Gastroesophageal sphincter (tissue), 4 donors: ENCODE measurements at regions not wholly inside any gene's neighbourhood (a gene's known extent, or its start where the extent isn't known, plus 50 kb on each side); places are given as distances from the start of the nearest gene placed in this dataset.

ENCODE experiments used
- ATAC-seq: fragments of 150-250 bp; one replicate; pipeline ENCODE4 v1.9.1; 2016; ENCODE audit warnings: mild to moderate bottlenecking, moderate library complexity
- H3K27ac ChIP-seq, 4 donors: fragments of 200-600 bp; sonication (generic) in 3 of 4; 1 replicate in 3 of 4; 2 replicates in 1 of 4; pipeline ENCODE4 v1.5.1; 2016 to 2019
- H3K27me3 ChIP-seq: fragments of 200-600 bp; sonication (generic); one replicate; pipeline ENCODE4 v1.5.1; 2019
- H3K36me3 ChIP-seq, 2 donors: fragments of 200-600 bp; sonication (generic); one replicate each; pipeline ENCODE4 v1.5.1; 2019; ENCODE audit warnings: control low read depth in 1 of 2
- H3K4me1 ChIP-seq, 3 donors: fragments of 200-600 bp; sonication (generic); 1 replicate in 2 of 3; 2 replicates in 1 of 3; pipeline ENCODE4 v1.5.1; 2016 to 2019; ENCODE audit warnings: control low read depth in 2 of 3
- H3K4me3 ChIP-seq, 2 donors: fragments of 200-600 bp; sonication (generic); one replicate each; pipeline ENCODE4 v1.5.1; 2019; ENCODE audit warnings: mild to moderate bottlenecking in 1 of 2, moderate library complexity in 1 of 2
- H3K9me3 ChIP-seq, 3 donors: fragments of 200-600 bp; sonication (generic); one replicate each; pipeline ENCODE4 v1.5.1; 2017 to 2019; ENCODE audit warnings: control low read depth in 2 of 3
- EP300 ChIP-seq: sonication (generic); formaldehyde crosslinking; IDR thresholded peaks from one replicate; pipeline ENCODE4 v1.6.1; 2017; ENCODE audit warnings: antibody characterized with exemption, mild to moderate bottlenecking
- POLR2A ChIP-seq, 2 donors: fragments of 450-650 bp; IDR thresholded peaks; one replicate each; pipeline ENCODE4 v1.6.1; 2017; ENCODE audit warnings: antibody characterized with exemption in 2 of 2, mild to moderate bottlenecking in 2 of 2, moderate library complexity in 1 of 2
- POLR2AphosphoS5 ChIP-seq: sonication (generic); formaldehyde crosslinking; IDR thresholded peaks from one replicate; pipeline ENCODE4 v1.6.1; 2017; ENCODE audit warnings: antibody characterized with exemption
- WGBS, 2 donors: methylation state at CpG; one replicate each; pipeline ENCODE4 v1.1.5; 2018; ENCODE audit warnings: low coverage in 1 of 2; 5-methylcytosine and 5-hydroxymethylcytosine counted together
- TF ChIP-seq, protein P1 (sequence below), 4 experiments: fragments of 200-600 bp in 2 of 4; fragments of 450-650 bp in 2 of 4; sonication (generic) in 1 of 4; IDR thresholded peaks; one replicate each; pipeline ENCODE4 v1.5.1; 2017 to 2019; ENCODE audit warnings: antibody characterized with exemption in 4 of 4, mild to moderate bottlenecking in 2 of 4, moderate library complexity in 2 of 4

DNA sequence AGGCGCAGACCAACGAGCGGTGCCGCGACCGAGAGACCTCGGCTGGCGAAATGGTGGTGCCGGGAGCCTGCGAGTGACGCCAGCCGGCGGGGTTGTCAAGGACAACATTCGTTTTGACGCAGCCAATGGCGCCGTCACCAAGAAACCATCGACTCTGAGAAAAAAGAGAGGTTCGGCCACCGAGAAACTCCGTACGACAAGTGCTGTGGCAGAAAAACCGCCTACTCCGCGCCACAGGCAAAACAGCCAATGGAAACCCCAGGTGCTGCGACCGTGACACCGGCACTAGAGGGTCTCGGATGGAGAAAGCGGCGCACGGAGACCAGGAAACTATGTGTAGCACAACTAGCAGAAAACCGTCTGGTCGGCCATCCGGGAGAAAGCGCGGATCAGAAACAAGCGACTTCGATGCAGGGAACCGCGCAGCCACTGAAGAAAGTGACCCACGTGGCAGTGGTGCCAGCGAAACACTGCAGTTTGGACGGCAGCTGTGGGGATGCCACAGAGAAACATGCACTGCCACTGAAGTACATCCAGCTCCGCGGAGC is 88.8 kb downstream of the ANXA2R start:
- peak overlapping the region; percentile 69 to 83 (median 79) for H3K27ac ChIP-seq
- H3K36me3 ChIP-seq = no peaks in the 10 kb centered on the region
- TF ChIP-seq EP300 = no peak
- no peak for TF ChIP-seq POLR2A (IDR thresholded peaks at IDR 0.05)
- TF ChIP-seq POLR2AphosphoS5 = no peak
- TF ChIP-seq, protein P1, sequence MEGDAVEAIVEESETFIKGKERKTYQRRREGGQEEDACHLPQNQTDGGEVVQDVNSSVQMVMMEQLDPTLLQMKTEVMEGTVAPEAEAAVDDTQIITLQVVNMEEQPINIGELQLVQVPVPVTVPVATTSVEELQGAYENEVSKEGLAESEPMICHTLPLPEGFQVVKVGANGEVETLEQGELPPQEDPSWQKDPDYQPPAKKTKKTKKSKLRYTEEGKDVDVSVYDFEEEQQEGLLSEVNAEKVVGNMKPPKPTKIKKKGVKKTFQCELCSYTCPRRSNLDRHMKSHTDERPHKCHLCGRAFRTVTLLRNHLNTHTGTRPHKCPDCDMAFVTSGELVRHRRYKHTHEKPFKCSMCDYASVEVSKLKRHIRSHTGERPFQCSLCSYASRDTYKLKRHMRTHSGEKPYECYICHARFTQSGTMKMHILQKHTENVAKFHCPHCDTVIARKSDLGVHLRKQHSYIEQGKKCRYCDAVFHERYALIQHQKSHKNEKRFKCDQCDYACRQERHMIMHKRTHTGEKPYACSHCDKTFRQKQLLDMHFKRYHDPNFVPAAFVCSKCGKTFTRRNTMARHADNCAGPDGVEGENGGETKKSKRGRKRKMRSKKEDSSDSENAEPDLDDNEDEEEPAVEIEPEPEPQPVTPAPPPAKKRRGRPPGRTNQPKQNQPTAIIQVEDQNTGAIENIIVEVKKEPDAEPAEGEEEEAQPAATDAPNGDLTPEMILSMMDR (IDR thresholded peaks at IDR 0.05) = no peak
- peaks cover 0 to 37% (median 0%) of the 10 kb centered on the region in 3 donors for H3K4me1 ChIP-seq
- H3K27me3 ChIP-seq = peaks cover 100% of the 10 kb centered on the region
- H3K4me3 ChIP-seq = peak overlapping the region; percentile 41 to 57
- H3K9me3 ChIP-seq = peaks cover 0 to 12% (median 0%) of the 10 kb centered on the region in 3 donors
- whole genome bisulfite sequencing, 2 donors = 0 to 5% methylated on average over 6 to 26 of the region's 46 CpGs
- ATAC-seq = peak; percentile 20

DNA sequence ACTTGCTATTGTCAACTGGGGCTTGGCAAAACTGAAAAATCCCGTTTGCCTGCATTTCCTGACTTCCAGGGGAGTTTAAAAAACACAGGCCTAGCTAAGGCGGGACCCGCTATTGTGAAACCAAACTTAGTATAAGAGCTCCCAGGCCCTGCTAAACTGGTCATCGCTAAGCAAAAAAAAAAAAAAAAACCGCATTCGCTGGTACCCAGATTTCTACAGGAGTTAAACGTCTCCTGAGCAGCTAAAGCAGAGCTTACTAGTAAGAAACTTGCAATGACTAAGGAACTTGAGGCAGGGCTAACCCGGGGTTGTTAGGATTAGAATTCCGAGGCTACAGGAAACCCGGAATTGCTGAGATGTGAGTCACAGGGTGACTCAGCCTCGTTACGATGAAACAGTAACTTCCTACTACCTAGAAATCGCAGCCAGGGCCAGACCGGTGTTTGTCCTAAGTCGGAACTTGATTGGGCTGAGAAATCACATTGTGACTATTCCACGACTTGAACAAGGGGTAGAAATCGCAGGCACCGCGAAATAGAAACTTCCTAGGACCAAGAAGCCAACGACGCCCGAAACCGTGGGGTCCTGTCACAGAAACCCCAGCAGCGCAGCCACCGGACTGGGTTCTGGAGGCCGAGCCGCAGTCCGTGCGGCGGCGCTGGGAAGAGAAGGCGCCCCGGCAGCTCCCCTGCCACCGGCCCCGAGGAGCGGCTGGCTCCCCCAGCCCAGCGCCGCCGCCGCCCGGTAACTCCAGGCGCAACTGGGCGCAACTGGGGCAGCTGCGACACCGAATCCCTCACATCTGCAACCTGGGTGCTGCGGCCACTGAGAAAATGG is 89.4 kb downstream of the ANXA2R start:
- H3K4me1 ChIP-seq = peaks cover 0 to 37% (median 0%) of the 10 kb centered on the region in 3 donors
- no peaks in the 10 kb centered on the region for H3K36me3 ChIP-seq
- WGBS, 2 donors = 0 to 6% methylated on average over 9 to 16 of the region's 46 CpGs
- peak overlapping the region; percentile 69 to 83 (median 79) for H3K27ac ChIP-seq
- peak overlapping the region; percentile 41 to 57 for H3K4me3 ChIP-seq
- peaks cover 100% of the 10 kb centered on the region for H3K27me3 ChIP-seq
- TF ChIP-seq POLR2A (IDR thresholded peaks at IDR 0.05) = peak; percentile 16 to 37
- TF ChIP-seq EP300 = no peak
- TF ChIP-seq, protein P1 (IDR thresholded peaks at IDR 0.05) = no peak
- TF ChIP-seq POLR2AphosphoS5 = peak; percentile 78
- peak; percentile 90 for ATAC-seq
- H3K9me3 ChIP-seq = peaks cover 0 to 12% (median 0%) of the 10 kb centered on the region in 3 donors

DNA sequence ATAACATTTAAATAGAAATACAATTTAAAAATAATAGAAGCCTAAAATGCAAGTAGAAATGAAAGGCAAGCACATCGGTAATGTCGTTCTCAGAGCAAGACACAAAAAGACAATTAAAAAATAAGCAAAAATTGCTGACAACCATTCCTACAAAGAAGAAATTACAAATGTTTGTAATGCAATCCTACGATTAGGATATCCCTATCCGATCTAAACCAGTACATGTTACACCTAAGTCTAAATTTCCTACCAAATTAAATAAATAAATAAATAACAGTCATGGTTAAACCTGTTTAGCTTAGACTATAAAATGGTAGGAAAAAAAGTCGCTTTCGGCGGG is 90.0 kb downstream of the ANXA2R start:
- no peaks in the 10 kb centered on the region for H3K36me3 ChIP-seq
- no peak for TF ChIP-seq POLR2AphosphoS5
- no peak for ATAC-seq
- H3K27me3 ChIP-seq = peaks cover 100% of the 10 kb centered on the region
- 24 to 25% methylated on average over 7 of the region's 7 CpGs for WGBS, 2 donors
- peaks cover 0 to 37% (median 0%) of the 10 kb centered on the region in 3 donors for H3K4me1 ChIP-seq
- H3K9me3 ChIP-seq = peaks cover 0 to 12% (median 0%) of the 10 kb centered on the region in 3 donors
- peak overlapping the region in 1 of 2 donors; percentile 57 for H3K4me3 ChIP-seq
- H3K27ac ChIP-seq = peak overlapping the region in 3 of 4 donors; percentile 69 to 83 (median 80)

DNA sequence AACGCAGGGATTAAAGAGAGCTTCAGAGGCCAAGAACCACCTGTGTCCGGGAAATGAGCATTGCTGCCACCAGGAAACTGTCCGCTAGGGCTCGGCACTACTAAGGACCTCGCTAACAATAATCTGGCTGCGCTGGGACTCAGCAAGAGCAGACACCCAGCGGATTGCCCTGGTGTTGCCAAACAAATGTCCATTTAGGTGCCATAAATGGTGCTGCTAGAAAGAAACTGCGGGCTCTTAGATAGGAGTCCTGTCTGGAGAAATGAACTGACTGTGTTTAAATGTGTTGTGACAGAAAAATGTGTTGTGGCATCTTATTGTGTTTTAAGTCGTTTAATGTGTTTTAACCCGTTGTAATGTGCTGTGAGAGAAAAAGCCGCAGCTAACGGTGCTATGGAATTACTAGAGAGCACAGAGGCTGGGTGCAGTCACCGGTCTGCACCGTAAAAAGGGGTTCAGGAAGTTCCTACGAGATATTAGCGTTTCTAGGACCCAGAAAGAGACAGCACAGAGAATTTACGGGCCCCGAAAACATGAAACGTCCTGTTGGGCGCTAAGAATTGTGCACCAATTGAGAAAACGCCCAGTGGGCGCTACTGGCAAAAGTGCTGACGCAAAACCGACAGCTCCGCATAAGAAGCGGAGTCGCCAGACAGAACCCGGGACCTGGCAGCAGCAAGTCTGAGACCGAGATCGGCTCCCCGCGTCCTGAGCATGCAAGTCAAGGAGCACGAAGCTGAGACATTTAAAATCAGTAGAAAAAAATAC is 90.6 kb downstream of the ANXA2R start:
- no peaks in the 10 kb centered on the region for H3K36me3 ChIP-seq
- peaks cover 100% of the 10 kb centered on the region for H3K27me3 ChIP-seq
- H3K4me3 ChIP-seq = peak overlapping the region in 1 of 2 donors; percentile 57
- H3K9me3 ChIP-seq = peaks cover 0 to 11% (median 0%) of the 10 kb centered on the region in 3 donors
- H3K4me1 ChIP-seq = peaks cover 0 to 37% (median 0%) of the 10 kb centered on the region in 3 donors
- H3K27ac ChIP-seq = peak overlapping the region in 3 of 4 donors; percentile 71 to 83 (median 80)
- WGBS, 2 donors = 10 to 15% methylated on average over 19 to 30 of the region's 33 CpGs
- TF ChIP-seq, protein P1 (IDR thresholded peaks at IDR 0.05) = peak in 3 of 4 experiments; percentile 21 to 33 (median 32)
- TF ChIP-seq EP300 = no peak
- TF ChIP-seq POLR2A (IDR thresholded peaks at IDR 0.05) = peak in 1 of 2 donors; percentile 19
- no peak for TF ChIP-seq POLR2AphosphoS5
- ATAC-seq = peak; percentile 72

DNA sequence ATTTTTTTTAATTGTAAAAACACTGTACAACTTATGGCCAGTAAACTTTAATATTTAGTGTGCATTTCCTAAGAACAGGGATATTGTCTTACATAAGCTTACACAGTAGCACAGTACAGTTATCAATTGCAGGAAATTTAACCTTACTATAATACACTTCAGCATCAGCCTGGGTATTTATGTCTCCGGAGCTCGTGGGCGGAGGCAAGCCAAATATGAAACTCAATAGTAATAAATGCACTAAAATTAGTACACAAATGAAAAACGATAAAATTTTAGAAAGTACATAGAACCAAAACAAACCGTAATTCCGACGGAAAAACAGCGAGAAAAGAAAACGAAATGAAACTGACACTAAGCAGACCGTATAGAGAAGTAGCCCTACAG is 91.2 kb downstream of the ANXA2R start:
- TF ChIP-seq EP300 = no peak
- no peak for TF ChIP-seq POLR2AphosphoS5
- TF ChIP-seq, protein P1 (IDR thresholded peaks at IDR 0.05) = no peak
- TF ChIP-seq POLR2A (IDR thresholded peaks at IDR 0.05) = no peak
- H3K27ac ChIP-seq = peak overlapping the region in 3 of 4 donors; percentile 71 to 83 (median 80)
- H3K4me1 ChIP-seq = peaks cover 0 to 41% (median 3%) of the 10 kb centered on the region in 3 donors
- H3K9me3 ChIP-seq = peaks cover 0 to 5% (median 0%) of the 10 kb centered on the region in 3 donors
- 6 to 14% methylated on average over 8 to 10 of the region's 10 CpGs for WGBS, 2 donors
- peaks cover 100% of the 10 kb centered on the region for H3K27me3 ChIP-seq
- no peaks in the 10 kb centered on the region for H3K36me3 ChIP-seq
- no peak for ATAC-seq
- H3K4me3 ChIP-seq = peak overlapping the region in 1 of 2 donors; percentile 57
